Endothelial cell of hepatic sinusoid (primary cell): ENCODE measurements at regions not wholly inside any gene's neighbourhood (a gene's known extent, or its start where the extent isn't known, plus 50 kb on each side); places are given as distances from the start of the nearest gene placed in this dataset.

Experiments used
- in situ Hi-C: cut with HindIII; loops from 2 replicates; pipeline ENCODE4 v1.10.0; 2017; ENCODE audit warnings: low sequenced_read_pairs

DNA sequence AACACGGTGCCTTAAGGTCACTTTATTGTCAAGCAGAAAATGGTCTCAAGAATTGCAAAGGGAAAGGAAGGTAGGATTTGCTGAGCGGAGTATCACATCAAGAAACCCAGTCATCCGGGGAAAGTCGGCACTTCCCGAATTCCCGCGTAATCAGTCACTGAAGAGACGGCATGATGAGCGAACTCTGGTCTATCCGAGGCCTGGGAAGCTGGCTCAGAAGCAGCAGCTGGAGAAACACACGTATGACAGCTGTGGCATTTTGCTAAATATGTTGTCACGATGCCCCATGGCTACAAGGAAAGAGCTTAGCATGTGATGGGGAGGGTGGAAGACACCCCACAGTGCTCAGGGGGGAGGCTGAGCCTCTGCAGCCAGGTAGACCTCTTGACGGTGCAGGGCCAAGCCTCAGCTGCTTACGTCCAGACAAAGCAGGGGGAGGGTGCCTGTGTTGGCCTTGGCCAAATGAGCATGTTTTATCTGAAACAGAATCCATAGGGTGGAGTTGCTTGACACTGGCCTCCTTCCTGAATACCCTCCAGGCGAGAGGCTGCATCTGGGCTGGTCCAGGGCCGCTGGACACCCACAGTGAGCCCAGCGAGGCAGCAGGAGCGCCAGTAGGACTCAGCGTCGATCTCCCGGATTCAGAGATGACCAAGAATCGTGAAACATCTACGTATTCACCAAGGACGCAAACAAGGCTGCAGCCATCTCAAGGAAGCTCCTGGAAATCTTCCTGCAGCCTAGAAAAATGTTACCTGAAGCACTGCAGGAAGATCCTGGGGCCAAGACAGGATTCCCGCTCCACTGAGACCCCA is 118.8 kb upstream of the AFDN start:
- in situ Hi-C loops: no loop called here

DNA sequence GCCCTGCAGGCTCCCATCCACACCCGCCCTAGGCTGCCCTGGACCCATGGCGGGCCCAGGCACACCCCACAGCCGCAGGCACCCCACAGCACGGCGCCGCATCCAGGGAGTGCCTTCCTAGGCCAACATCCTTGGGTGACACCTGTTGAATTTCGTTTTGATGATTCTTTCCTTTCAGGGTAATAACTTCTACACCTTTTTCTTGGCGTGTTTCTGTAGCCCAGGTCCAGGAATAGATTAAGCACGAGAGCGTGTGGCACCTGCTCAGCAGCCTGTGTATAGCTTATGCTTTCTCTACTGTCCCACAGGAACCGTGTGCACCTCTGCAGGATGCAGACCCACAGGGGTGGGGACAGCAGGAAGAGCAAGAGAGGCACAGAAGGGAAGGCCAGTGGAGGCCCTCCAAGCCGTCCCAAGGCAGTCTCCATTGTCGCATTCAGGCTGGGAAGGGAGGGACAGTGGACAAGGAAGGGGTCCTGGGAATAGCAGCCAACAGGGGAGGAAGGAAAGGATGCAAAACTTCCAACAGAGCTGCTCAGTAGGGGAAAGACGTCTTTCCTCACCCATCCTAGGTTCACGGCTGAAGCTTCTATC is 118.1 kb upstream of the AFDN start:
- in situ Hi-C loops: no loop called here

DNA sequence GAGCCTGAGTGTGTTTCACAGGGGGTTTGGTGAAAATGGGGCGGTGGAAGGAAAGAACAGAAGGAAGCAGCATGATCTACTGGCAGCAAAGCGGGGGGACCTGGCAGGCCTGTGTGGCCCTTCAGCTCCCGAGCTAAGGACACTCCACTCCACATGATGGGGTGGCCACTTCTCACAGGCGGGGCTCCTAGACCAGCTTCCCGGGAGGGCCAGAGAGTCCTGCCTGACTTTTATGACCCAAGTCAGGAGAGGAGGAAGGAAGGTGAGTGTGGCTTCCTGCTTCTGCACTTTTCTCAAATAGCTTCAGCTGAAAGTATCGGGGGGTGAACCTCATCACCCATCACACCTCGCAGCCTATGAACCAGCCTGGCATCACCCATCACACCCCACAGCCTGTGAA is 117.5 kb upstream of the AFDN start:
- in situ Hi-C loops: no loop called here

DNA sequence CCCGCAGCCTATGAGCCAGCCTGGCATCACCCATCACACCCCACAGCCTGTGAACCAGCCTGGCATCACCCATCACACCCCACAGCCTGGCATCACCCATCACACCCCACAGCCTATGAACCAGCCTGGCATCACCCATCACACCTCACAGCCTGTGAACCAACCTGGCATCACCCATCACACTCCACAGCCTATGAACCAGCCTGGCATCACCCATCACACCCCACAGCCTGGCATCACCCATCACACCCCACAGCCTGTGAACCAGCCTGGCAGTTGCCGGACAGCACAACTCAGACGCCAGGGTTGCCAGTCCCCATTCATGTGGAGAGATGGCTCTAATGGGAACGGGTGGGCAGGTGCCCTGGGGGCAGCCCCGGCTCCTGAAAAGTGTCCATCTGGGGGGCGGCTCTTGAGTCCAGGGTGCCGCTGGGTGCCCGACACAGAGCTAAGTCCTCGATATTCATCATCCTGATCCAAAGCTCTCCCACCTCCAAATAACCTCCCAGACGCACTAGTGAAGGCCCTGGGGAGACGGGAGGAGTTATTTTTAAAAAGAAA is 116.9 kb upstream of the AFDN start:
- in situ Hi-C loops: loop anchor here (5.0 kb wide), 1 partner anchor 62 kb away; no protein-coding TSS in a partner anchor

DNA sequence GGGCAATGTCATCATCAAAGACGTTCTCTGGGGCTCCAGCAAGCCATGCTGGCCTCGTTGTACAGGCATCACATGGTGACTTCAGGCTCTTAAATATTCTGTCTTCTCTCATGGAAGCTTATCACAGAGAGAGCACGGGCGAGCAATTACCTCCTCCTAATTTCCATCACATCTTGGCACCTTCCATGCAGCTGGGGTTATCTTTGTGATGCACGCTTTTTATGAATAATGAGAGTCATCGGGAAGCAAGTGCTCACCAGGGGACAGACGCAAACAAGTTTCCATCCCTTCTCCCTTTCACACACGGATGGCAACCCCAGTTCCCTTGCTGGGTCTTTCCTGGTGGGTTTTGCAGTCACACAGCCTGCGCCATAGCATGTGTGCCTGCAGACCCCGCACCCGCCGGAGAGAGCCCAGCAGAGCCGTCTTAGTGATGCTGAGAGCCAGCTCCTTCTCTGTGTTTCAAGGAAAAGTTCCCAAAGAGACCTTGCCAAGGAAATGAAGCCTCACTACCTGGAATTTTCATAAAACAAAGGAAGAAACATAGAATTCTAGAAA is 116.3 kb upstream of the AFDN start:
- in situ Hi-C loops: loop anchor here (5.0 kb wide), 1 partner anchor 62 kb away; no protein-coding TSS in a partner anchor

DNA sequence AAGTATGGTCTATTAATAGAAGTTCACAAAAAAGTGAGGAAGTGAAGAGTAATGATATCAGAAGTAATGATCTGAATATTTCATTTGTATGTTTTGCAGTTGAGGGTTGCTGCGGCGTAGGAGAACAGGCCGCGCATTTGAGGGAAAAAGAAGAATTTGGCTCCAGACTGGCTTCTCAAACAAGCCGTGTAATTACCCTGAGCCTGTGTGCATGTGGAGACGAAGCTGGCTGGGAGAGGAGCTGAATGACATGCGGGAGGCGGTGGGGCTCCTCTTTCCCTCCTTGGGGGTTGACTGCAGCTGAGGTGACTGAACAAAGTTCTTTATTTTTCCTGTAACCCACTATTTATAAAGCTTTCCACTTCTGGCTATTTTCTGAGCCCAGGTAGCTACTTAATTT is 115.5 kb upstream of the AFDN start:
- in situ Hi-C loops: loop anchor here (5.0 kb wide), 1 partner anchor 61 kb away; no protein-coding TSS in a partner anchor

DNA sequence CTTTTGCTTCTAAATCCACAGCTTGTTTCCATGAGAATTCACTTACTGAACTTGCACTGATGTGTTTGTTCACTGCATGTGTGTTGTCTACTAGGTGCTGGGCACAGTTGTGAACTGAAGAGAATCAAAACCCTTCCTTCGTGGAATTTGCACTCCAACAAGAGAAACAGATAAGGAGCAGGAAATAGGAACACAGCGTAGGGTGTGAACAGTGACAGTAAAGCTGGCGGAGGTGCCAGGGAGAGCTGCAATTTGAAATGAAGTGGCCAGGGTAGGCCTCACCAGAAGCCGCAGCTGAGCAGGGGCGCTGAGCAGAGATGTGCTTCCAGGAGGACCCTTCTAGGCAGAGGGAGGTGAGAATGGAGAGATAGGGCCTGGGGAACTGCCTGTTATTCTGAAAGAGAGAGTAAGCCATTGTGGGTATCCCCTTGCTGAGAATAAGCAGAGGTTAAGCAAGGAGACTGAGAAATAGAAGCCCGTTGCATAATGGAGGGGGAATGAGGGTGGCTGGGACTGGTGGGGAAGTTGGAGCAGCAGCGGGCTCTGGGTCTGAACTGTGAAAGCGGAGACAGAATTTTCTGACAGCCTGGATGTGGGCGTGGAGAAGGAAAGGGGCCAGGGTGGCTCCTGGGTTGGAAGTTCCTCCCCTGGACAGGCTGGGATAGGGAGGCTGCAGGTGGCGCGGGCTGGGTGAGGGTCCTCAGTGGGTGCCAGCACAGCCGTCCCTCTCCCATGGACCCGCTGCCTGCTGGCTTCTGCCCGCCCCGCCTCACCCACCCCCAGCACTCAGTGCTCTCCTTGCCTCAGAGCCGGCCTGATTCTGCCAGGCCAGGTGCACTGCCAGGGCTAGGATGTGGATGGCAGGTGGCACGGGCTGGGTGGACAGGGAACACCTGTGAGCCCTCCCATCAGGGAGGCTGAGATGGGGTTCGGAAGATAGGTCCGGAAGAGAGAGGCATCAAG is 114.7 kb upstream of the AFDN start:
- in situ Hi-C loops: loop anchor here (5.0 kb wide), 1 partner anchor 60 kb away; no protein-coding TSS in a partner anchor

DNA sequence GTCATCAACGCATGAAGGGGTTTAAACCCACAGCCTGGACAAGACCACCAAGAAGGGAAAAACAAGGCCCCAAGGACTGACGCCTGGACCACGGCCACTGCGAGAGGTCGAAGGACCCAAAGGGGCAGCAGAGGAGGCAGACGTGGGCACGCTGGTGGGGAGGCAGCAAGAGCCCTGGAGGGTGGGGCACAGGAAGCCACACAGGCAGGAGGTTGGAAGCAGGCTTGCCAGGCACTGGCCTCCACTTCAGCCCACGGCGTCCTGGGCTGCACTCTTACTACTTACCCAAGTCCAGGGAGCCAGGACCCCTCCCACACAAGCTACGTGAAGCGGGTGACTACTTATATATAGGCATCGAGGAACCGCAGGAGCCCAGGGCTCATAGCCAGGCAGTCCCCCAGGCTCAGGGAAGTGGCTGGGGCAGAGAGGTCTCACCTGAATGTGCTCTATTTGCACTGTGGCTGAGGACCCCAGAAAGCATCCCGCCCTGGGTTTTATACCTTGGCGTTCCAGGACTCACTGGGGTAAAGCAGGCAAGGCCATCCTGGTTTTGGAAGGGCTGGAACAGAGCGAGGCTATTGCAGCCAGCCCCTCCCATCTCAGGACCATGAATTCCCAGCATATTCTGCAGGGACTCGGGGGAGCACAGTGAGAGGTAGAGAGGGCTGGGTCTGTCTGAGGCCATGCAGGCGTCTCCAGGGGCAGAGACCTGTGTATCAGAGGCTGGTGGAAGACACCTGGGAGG is 113.8 kb upstream of the AFDN start:
- in situ Hi-C loops: loop anchor here (5.0 kb wide), 1 partner anchor 59 kb away; no protein-coding TSS in a partner anchor

DNA sequence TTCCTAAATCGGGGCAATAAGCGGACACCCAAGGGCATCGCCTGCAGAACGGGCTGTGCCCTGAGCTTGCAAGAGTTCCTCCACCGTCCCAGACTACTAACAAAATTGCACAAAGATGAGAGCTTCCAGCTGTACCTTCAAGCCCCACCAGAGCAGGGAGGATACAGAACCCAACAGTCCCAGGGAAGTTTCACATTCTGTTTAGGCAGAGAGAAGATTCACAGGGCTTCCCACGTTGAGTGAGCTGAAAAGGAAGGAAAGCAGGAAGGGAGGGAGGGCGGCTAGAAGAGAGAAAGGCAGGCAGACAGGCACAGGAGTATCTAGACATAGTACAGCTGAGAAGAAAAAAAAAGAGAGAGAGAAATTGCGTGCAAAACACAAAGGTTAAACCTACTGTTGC is 112.6 kb upstream of the AFDN start:
- in situ Hi-C loops: loop anchor here (5.0 kb wide), 1 partner anchor 58 kb away; no protein-coding TSS in a partner anchor

DNA sequence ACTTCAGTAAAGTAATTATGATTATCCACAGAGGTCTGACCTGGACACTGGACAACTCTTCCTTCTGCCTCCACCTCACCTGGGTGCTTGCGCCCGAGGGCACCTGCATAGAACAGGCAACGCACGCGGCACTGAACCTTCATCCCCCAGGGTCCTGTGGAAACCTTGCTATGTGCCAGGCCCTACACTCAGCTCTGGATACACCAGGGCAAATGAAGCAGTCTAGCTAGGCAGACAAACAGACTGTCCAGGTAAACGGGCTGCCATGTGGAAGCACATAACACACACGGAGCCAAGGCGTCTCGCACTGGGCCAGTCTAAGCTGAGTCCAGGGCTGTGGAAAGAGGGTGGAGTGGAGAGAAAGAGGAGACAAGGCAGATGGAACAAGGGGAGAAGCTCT is 109.3 kb upstream of the AFDN start:
- in situ Hi-C loops: no loop called here

DNA sequence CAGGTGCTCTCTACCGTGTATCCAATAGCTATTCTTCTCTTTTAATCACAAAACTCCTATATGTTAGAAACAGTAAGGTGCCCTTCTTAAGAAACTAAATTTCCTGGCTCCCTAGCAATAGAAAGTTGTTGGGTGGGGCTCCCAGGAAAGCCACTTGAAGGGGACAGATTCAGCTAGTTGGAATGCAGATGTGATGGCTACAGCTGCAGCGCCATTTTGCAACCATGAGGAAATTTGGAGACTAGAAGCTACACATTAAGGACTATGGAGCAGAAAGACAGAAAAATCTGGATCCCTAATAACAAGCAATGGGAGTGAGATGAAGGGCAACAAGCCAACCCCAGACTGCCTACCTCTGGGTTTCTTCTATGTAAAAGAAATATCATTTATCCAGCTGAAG is 108.8 kb upstream of the AFDN start:
- in situ Hi-C loops: no loop called here

DNA sequence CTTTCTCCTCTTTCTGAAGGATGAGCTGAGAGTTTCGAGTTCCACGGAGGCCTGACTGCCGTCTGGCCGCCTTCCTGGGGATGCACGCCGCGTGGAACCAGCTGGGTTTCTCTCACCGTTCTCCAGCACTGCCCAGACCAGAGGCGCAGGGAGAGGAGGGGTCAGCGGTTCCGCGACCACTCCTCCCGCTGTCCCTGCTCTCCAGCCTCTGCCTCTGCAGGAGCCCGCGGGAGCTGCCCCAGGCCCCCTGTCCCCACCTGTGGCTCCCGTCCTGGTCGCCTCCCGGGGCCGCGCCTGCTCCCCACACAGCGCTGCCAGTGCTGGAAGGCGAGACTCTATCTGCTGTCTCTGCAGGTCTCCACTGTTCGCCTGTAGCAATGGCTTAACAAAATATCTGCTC is 106.8 kb upstream of the AFDN start:
- in situ Hi-C loops: no loop called here

DNA sequence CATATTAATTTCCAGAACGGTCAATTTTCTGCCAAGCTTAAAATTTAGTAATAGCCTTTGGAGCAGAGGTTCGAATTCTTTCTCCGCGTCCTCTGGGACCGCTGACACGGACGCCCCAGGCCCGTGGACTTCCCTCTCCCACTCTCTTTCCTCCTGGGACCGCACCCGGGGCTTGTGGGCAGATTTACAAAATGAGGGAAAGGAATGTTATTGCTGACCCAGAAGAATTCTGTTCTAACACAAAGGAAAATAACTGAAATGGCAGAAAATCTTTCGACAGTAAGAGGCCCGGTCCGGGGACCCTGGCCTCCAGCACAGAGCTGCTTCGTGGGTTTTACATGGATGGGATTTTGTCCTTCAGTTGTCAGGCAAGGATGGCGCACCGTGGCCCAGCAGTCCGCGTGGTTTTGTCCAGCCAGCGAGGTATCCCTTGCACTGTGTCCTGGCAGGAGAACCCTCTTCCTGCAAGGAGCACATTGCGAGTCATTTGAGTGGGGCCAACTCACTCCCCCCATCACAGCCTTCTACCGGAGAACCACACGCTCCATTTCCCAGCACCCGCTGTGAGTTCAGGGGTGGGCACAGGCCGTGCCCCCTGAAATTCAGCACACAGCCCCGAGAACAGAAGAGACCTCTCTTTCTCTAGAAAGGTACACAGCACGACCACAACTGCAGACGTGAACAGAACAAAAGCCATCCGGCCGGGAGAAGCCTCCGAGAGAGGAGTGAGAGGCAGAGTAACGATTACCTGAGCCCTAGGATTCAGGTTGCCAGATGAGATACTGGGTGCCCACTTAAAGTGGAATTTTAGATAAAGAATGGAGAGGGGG is 106.0 kb upstream of the AFDN start:
- in situ Hi-C loops: no loop called here

DNA sequence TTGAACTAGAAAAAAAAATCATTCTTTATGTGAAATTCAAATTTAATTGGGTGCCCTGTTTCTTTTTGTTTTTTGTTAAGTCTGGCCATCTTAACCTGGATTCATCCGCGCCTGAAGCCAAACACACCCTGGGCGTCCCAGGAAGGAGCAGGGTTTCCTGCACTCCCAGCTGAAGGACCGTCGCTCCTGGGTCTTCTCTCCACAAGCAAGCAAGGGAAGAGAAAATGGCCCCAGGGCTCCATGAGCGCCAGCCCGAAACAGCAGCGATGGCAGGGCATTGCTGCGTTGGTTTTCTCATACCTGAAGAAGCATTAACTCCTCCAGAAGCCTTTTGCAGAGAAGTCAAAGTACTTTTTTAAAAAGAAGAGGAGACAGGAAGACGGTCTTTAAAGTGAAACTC is 105.4 kb upstream of the AFDN start:
- in situ Hi-C loops: no loop called here

DNA sequence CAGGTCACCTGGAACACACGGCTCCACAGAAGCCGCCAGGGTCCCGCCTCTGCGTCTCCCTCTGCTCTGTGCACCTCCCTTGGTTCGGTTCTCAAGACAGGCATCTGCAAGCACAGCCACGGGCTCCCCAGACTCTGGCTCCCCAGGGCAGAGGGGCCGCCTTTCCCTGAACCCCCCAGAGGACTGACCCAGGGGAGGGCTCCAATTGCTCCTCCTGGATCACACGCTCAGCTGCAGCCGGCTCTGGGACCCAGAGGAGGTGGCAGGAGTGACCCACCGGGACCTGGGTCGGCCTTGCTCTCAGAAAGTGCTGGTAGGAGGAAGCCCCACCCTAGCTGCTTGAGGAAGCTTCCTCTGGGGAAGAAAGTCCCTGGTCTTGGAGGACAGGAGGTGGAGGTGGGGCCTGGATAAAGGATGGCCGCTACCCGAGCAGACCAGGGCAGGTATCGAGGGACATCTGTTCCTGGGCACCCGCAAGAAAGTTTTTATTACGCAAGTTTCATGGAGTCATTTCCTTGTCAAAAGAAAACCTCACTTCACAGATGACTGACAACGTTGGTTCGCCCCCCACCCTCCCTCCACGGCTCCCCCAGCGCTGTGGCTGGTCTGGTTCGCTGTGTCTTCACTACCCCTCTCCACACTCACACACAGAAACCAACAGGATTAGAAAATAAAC is 103.9 kb upstream of the AFDN start:
- in situ Hi-C loops: no loop called here

DNA sequence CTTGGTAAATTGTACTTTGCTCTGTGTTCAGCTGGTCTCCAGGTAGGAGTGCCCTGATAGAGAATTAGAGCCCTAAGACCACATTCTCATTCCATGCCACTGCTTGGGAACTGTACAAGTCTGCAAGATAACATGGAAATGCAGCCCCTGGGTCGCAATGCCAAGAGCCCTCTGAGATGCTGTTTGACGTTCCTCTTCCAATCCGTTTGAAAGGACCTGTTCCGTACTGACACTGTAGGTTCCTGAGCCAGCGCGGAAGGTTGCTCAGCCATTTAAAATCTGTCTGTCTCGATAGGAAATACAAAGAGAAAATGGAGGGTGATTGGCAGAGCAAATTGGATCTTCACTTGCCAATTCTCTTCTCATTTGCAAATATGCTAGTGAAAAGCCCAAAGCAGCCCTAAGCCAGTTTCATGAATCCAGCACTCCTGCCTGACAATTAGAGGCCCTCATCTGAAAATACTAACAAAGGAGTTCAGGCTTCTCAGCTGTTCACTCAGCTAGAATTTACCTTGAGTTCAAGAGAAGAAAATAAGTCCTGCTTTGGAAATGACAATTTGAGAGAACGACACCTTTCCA is 100.6 kb upstream of the AFDN start:
- in situ Hi-C loops: no loop called here

DNA sequence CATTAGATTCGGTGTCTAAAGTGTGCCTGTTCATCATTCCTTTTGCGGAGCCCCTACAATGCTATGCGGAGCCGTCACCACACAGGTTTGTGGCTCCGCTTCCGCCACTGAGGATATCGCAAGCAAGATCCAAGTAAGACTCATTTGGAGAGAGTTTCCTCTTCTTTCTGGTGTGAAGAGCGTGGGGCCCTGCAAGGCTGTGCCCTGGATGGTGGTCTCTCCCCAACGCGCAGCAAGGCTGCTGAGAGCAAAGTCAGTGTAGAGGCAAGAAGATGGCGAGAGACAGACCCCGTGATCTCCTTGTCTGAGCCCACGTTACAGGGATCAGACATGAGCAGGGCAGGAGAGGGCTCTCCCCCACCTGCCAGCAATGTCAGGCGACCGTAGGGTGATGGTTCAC is 96.3 kb upstream of the AFDN start:
- in situ Hi-C loops: no loop called here

DNA sequence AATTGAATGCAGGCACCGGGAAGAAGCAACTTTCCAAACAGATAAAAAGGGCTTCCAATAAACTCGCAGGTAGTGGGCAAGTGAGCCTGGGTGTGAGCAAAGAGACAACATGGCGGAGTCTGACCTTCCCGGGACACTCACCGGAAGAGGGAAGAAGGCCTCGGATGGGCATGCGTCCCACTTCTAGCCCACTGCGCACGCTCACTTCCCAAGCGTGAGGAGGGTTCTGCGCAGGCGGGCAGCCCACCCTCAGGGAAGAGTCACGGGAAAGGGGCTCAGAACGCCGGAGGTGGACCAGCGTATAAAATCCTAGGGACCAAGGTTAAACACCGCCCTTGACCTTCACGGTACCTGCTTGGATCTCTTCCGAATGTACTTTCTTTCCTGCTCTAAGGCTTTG is 95.5 kb upstream of the AFDN start:
- in situ Hi-C loops: no loop called here
